IMR-90 (cell line): ENCODE measurements at regions not wholly inside any gene's neighbourhood (a gene's known extent, or its start where the extent isn't known, plus 50 kb on each side); places are given as distances from the start of the nearest gene placed in this dataset.
"Not testable (repeated sequence)": the region's sequence is repeated elsewhere in the genome, so short reads cannot be mapped to it uniquely, and the experiment has no call there.

Experiments used
- ATAC-seq: fragments of 200-7000 bp; cut with Tn5 transposase; 2 replicates; pipeline ENCODE4 v1.9.1; 2020; ENCODE audit warnings: low read depth, mild to moderate bottlenecking, moderate library complexity
- BruUV-seq: library from RNA; stranded (reverse); fragments of 400-500 nt; replicated peaks from 2 replicates; lab custom pipeline; 2021; lab: Mats Ljungman, UMichigan
- CTCF ChIA-PET: fragments of 300-600 bp; formaldehyde crosslinking; extraction: SDS; loops from one replicate; lab custom pipeline; 2021; ENCODE audit warnings: antibody characterized with exemption; lab: Yijun Ruan, JAX
- POLR2A ChIA-PET: fragments of 300-600 bp; sonication (Branson Sonifier 250); formaldehyde crosslinking; loops from one replicate; lab custom pipeline; 2022; ENCODE audit warnings: antibody characterized with exemption; ENCODE audit not compliant: unreplicated experiment; lab: Charles Lee
- DNase-seq: peaks from one replicate; pipeline ENCODE4 v3.0.0; 2013
- H2AFZ ChIP-seq: replicated peaks from 2 replicates; pipeline ENCODE3; 2013; ENCODE audit warnings: low read length, mild to moderate bottlenecking; ENCODE audit not compliant: poor library complexity
- H2AK5ac ChIP-seq: 2 replicates; pipeline ENCODE4 v1.6.1; 2013; ENCODE audit warnings: low read depth, low read length, inconsistent platforms
- H2AK9ac ChIP-seq: replicated peaks from 2 replicates; pipeline ENCODE3; 2013; ENCODE audit warnings: mild to moderate bottlenecking, low read depth, low read length, moderate library complexity; ENCODE audit not compliant: poor library complexity
- H2BK120ac ChIP-seq: 2 replicates; pipeline ENCODE4 v1.6.1; 2013; ENCODE audit warnings: low read depth, low read length, inconsistent platforms
- H2BK15ac ChIP-seq: 3 replicates; pipeline ENCODE4 v1.6.1; 2013; ENCODE audit warnings: low read depth, low read length, inconsistent platforms
- H2BK20ac ChIP-seq: 2 replicates; pipeline ENCODE4 v1.6.1; 2013; ENCODE audit warnings: low read depth, mild to moderate bottlenecking, inconsistent platforms, low read length, moderate library complexity
- H2BK5ac ChIP-seq: 2 replicates; pipeline ENCODE4 v1.6.1; 2013; ENCODE audit warnings: mild to moderate bottlenecking, low read depth, low read length, inconsistent platforms; ENCODE audit not compliant: poor library complexity, severe bottlenecking
- H3K14ac ChIP-seq: replicated peaks from 2 replicates; pipeline ENCODE4 v1.6.1; 2013; ENCODE audit warnings: low read depth, low read length, inconsistent platforms
- H3K18ac ChIP-seq: 2 replicates; pipeline ENCODE4 v1.6.1; 2013; ENCODE audit warnings: low read depth, low read length, control low read depth
- H3K23ac ChIP-seq: 2 replicates; pipeline ENCODE4 v1.6.1; 2013; ENCODE audit warnings: low read depth, low read length, inconsistent platforms
- H3K27ac ChIP-seq: 2 replicates; pipeline ENCODE4 v1.5.1; 2013; ENCODE audit warnings: mild to moderate bottlenecking, control low read depth, low read length; ENCODE audit not compliant: insufficient read depth
- H3K27me3 ChIP-seq: 2 replicates; pipeline ENCODE4 v1.6.1; 2013; ENCODE audit warnings: low read length; ENCODE audit not compliant: control insufficient read depth, insufficient read depth
- H3K36me3 ChIP-seq: 2 replicates; pipeline ENCODE4 v1.6.1; 2013; ENCODE audit warnings: low read length, mixed read lengths; ENCODE audit not compliant: control insufficient read depth, insufficient read depth
- H3K4ac ChIP-seq: 2 replicates; pipeline ENCODE4 v1.6.1; 2013; ENCODE audit warnings: low read depth, low read length, inconsistent platforms
- H3K4me1 ChIP-seq: 2 replicates; pipeline ENCODE4 v1.6.1; 2013; ENCODE audit warnings: low read length, mixed read lengths; ENCODE audit not compliant: control insufficient read depth, insufficient read depth
- H3K4me2 ChIP-seq: 2 replicates; pipeline ENCODE4 v1.6.1; 2013; ENCODE audit warnings: low read depth, mild to moderate bottlenecking, control low read depth, low read length, moderate library complexity
- H3K4me3 ChIP-seq: 2 replicates; pipeline ENCODE4 v1.5.1; 2013; ENCODE audit warnings: low read depth, mild to moderate bottlenecking, control low read depth, low read length, moderate library complexity; ENCODE audit not compliant: insufficient read depth
- H3K56ac ChIP-seq: 2 replicates; pipeline ENCODE4 v1.6.1; 2013; ENCODE audit warnings: low read length, inconsistent platforms; ENCODE audit not compliant: insufficient read depth; ENCODE audit errors: extremely low read depth
- H3K79me1 ChIP-seq, 2 experiments: 2 replicates each; pipeline ENCODE4 v1.6.1; 2013; ENCODE audit warnings: low read length in 2 of 2, inconsistent platforms in 1 of 2, low read depth in 1 of 2
- H3K9ac ChIP-seq: 2 replicates; pipeline ENCODE4 v1.6.1; 2013; ENCODE audit warnings: low read depth, low read length, control low read depth
- H3K9me1 ChIP-seq: 2 replicates; pipeline ENCODE4 v1.6.1; 2013; ENCODE audit warnings: low read length, inconsistent platforms; ENCODE audit not compliant: insufficient read depth
- H3K9me3 ChIP-seq: 2 replicates; pipeline ENCODE4 v1.6.1; 2013; ENCODE audit warnings: low read length; ENCODE audit not compliant: control insufficient read depth, insufficient read depth
- H4K20me1 ChIP-seq: 2 replicates; pipeline ENCODE4 v1.6.1; 2013; ENCODE audit warnings: low read length, inconsistent platforms; ENCODE audit not compliant: insufficient read depth
- H4K5ac ChIP-seq: 2 replicates; pipeline ENCODE4 v1.6.1; 2013; ENCODE audit warnings: mild to moderate bottlenecking, low read depth, low read length, control low read depth
- H4K8ac ChIP-seq, 2 experiments: 2 replicates each; pipeline ENCODE4 v1.6.1; 2013; ENCODE audit warnings: low read depth in 2 of 2, low read length in 2 of 2, control low read depth in 1 of 2, inconsistent platforms in 1 of 2
- H4K91ac ChIP-seq: 2 replicates; pipeline ENCODE4 v1.6.1; 2013; ENCODE audit warnings: low read depth, low read length, inconsistent platforms; ENCODE audit not compliant: insufficient read depth
- WGBS, 2 experiments: methylation state at CpG; one replicate each; pipeline versions ENCODE4 v1.1.5 to v1.1.7; 2013; ENCODE audit warnings: missing lambda C conversion rate in 2 of 2; ENCODE audit not compliant: insufficient read length in 1 of 2; ENCODE audit errors: extremely low coverage in 2 of 2; 5-methylcytosine and 5-hydroxymethylcytosine counted together
- dilution Hi-C: fragments of 300-500 bp; cut with HindIII; formaldehyde crosslinking; loops from one replicate; pipeline ENCODE4 v1.14.3; 2018; ENCODE audit warnings: low sequenced_read_pairs; ENCODE audit not compliant: unreplicated experiment
- in situ Hi-C: fragments of 300-500 bp; cut with MboI; formaldehyde crosslinking; loops from 3 replicates; pipeline ENCODE4 v1.14.3; 2019; ENCODE audit warnings: low sequenced_read_pairs, inconsistent platforms, mixed read lengths
- intact Hi-C: fragments of 100-400 bp; cut with micrococcal nuclease; formaldehyde crosslinking; loops from 2 replicates; pipeline ENCODE4 v1.10.0; 2022

DNA sequence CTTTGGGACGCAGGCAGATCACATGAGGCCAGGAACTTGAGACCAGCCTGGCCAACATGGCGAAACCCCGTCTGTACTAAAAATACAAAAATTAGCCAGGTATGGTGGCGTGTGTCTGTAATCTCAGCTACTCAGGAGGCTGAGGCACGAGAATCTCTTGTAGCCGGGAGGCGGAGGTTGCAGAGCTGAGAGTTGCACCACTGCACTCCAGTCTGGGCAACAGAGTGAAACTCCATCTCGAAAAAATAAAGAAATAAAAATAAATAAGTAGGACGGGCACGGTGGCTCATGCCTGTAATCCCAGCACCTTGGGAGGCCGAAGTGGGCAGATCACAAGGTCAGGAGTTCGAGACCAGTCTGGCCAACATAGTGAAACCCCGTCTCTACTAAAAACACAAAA is 58.2 kb upstream of the CACUL1 start:
- DNase-seq, H2BK5ac ChIP-seq, H3K4me1 ChIP-seq, H4K5ac ChIP-seq, H4K91ac ChIP-seq, H3K4me2 ChIP-seq, H3K36me3 ChIP-seq, intact Hi-C loops, H2BK120ac ChIP-seq, dilution Hi-C loops, H2BK20ac ChIP-seq, H3K4me3 ChIP-seq, H4K8ac ChIP-seq, BruUV-seq, H3K4ac ChIP-seq, H3K56ac ChIP-seq, H3K79me1 ChIP-seq, ATAC-seq, POLR2A ChIA-PET, H3K14ac ChIP-seq, CTCF ChIA-PET, H3K18ac ChIP-seq, H3K9ac ChIP-seq, H3K9me3 ChIP-seq, H2BK15ac ChIP-seq, H3K9me1 ChIP-seq, H3K23ac ChIP-seq, H2AK9ac ChIP-seq, H3K27ac ChIP-seq, H2AFZ ChIP-seq, H2AK5ac ChIP-seq, in situ Hi-C loops, H4K20me1 ChIP-seq: not testable (repeated sequence)
- H3K27me3 ChIP-seq, result peaks cover 15% of the 10 kb centered on the region; the same call in 1 of the 2 replicates
- 62% methylated on average over 3 of the region's 13 CpGs; no CpG with 5 or more reads in 1 of the 2 experiments for WGBS, 2 experiments
